ENCODE measurements at regions not wholly inside any gene's neighbourhood (a gene's known extent, or its start where the extent isn't known, plus 50 kb on each side); places are given as distances from the start of the nearest gene placed in this dataset.

GRCh38 chr17:14779241-14779640 is 478.4 kb downstream of the HS3ST3B1 start:
- Histone ChIP-seq H3K36me3 (ENCODE audit: control insufficient read depth, insufficient read depth, low read length) (no peaks in the 10 kb centered on the region), H3K27ac (ENCODE audit: low read length) (no peak overlapping the region), H3K4me1 (ENCODE audit: control insufficient read depth, insufficient read depth, low read length) (no peaks in the 10 kb centered on the region), H3K27me3 (ENCODE audit: control insufficient read depth, insufficient read depth, low read length) (no peaks in the 10 kb centered on the region), H3K4me3 (ENCODE audit: low read length) (no peak overlapping the region), H3K9me3 (ENCODE audit: control insufficient read depth, insufficient read depth, low read length) (no peaks in the 10 kb centered on the region)
- H3K36me3 Mint-ChIP-seq: no peaks in the 10 kb centered on the region
- ATAC-seq (no peak), DNase-seq (no peak)
- intact Hi-C loops (cut with micrococcal nuclease): no loop called here
- H3K4me1 Mint-ChIP-seq: no peaks in the 10 kb centered on the region
- WGBS (ENCODE audit: insufficient coverage): 84% methylated on average over 5 of the region's 5 CpGs
- no peak overlapping the region for H3K27ac Mint-ChIP-seq
- H3K9me3 Mint-ChIP-seq: no peaks in the 10 kb centered on the region
- no peak for TF ChIP-seq CTCF (IDR thresholded peaks at IDR 0.05)
- peaks cover 19 to 44% of the 10 kb centered on the region in 2 donors for H3K27me3 Mint-ChIP-seq (ENCODE audit: low read depth in 2 of 2)
- H3K4me3 Mint-ChIP-seq: no peak overlapping the region

- DNase-seq: no peak
- Histone ChIP-seq H3K36me3 (ENCODE audit: control insufficient read depth, insufficient read depth, low read length) (no peaks in the 10 kb centered on the region), H3K9me3 (ENCODE audit: control insufficient read depth, insufficient read depth, low read length) (no peaks in the 10 kb centered on the region), H3K27me3 (ENCODE audit: control insufficient read depth, insufficient read depth, low read length) (no peaks in the 10 kb centered on the region), H3K4me1 (ENCODE audit: control insufficient read depth, insufficient read depth, low read length) (no peaks in the 10 kb centered on the region), H3K27ac (ENCODE audit: low read length) (no peak overlapping the region), H3K4me3 (ENCODE audit: low read length) (no peak overlapping the region)
- H3K9me3 Mint-ChIP-seq: no peaks in the 10 kb centered on the region
- intact Hi-C loops (cut with micrococcal nuclease): no loop called here
- no peak overlapping the region for H3K4me3 Mint-ChIP-seq
- 60% methylated on average over 2 of the region's 2 CpGs for WGBS (ENCODE audit: insufficient coverage)
- TF ChIP-seq CTCF (IDR thresholded peaks at IDR 0.05): no peak
- H3K27me3 Mint-ChIP-seq (ENCODE audit: low read depth in 2 of 2): peaks cover 16 to 52% of the 10 kb centered on the region in 2 donors
- H3K36me3 Mint-ChIP-seq: no peaks in the 10 kb centered on the region
- H3K27ac Mint-ChIP-seq: no peak overlapping the region
- no peaks in the 10 kb centered on the region for H3K4me1 Mint-ChIP-seq
- no peak for ATAC-seq
These were observed 476.4 kb downstream of the HS3ST3B1 start for GRCh38 chr17:14777291-14777690.

- Histone ChIP-seq H3K4me3 (ENCODE audit: low read length) (no peak overlapping the region), H3K27me3 (ENCODE audit: control insufficient read depth, insufficient read depth, low read length) (no peaks in the 10 kb centered on the region), H3K36me3 (ENCODE audit: control insufficient read depth, insufficient read depth, low read length) (no peaks in the 10 kb centered on the region), H3K9me3 (ENCODE audit: control insufficient read depth, insufficient read depth, low read length) (no peaks in the 10 kb centered on the region), H3K4me1 (ENCODE audit: control insufficient read depth, insufficient read depth, low read length) (no peaks in the 10 kb centered on the region), H3K27ac (ENCODE audit: low read length) (no peak overlapping the region)
- no peak for DNase-seq
- ATAC-seq: no peak
- no peak for TF ChIP-seq CTCF (IDR thresholded peaks at IDR 0.05)
- H3K9me3 Mint-ChIP-seq: no peaks in the 10 kb centered on the region
- 86% methylated on average over 1 of the region's 1 CpG for WGBS (ENCODE audit: insufficient coverage)
- peaks cover 16 to 52% of the 10 kb centered on the region in 2 donors for H3K27me3 Mint-ChIP-seq (ENCODE audit: low read depth in 2 of 2)
- intact Hi-C loops (cut with micrococcal nuclease): no loop called here
- H3K4me1 Mint-ChIP-seq: no peaks in the 10 kb centered on the region
- no peaks in the 10 kb centered on the region for H3K36me3 Mint-ChIP-seq
- H3K4me3 Mint-ChIP-seq: no peak overlapping the region
- H3K27ac Mint-ChIP-seq: no peak overlapping the region
These were observed 475.9 kb downstream of the HS3ST3B1 start for GRCh38 chr17:14776791-14777190.

GRCh38 chr17:14775731-14776492 is 475.0 kb downstream of the HS3ST3B1 start:
- Histone ChIP-seq H3K4me3 (ENCODE audit: low read length) (no peak overlapping the region), H3K9me3 (ENCODE audit: control insufficient read depth, insufficient read depth, low read length) (no peaks in the 10 kb centered on the region), H3K36me3 (ENCODE audit: control insufficient read depth, insufficient read depth, low read length) (no peaks in the 10 kb centered on the region), H3K27me3 (ENCODE audit: control insufficient read depth, insufficient read depth, low read length) (no peaks in the 10 kb centered on the region), H3K27ac (ENCODE audit: low read length) (no peak overlapping the region), H3K4me1 (ENCODE audit: control insufficient read depth, insufficient read depth, low read length) (no peaks in the 10 kb centered on the region)
- no peak for DNase-seq
- H3K27me3 Mint-ChIP-seq (ENCODE audit: low read depth in 2 of 2): peaks cover 17 to 59% of the 10 kb centered on the region in 2 donors
- TF ChIP-seq CTCF (IDR thresholded peaks at IDR 0.05): no peak
- no peaks in the 10 kb centered on the region for H3K9me3 Mint-ChIP-seq
- no peaks in the 10 kb centered on the region for H3K36me3 Mint-ChIP-seq
- WGBS (ENCODE audit: insufficient coverage): 43% methylated on average over 8 of the region's 8 CpGs
- no peaks in the 10 kb centered on the region for H3K4me1 Mint-ChIP-seq
- no peak for ATAC-seq
- no peak overlapping the region for H3K27ac Mint-ChIP-seq
- intact Hi-C loops (cut with micrococcal nuclease): no loop called here
- H3K4me3 Mint-ChIP-seq: no peak overlapping the region

All from natural killer cell (primary cell).